Uterus (tissue), 2 donors: ENCODE measurements at regions not wholly inside any gene's neighbourhood (a gene's known extent, or its start where the extent isn't known, plus 50 kb on each side); places are given as distances from the start of the nearest gene placed in this dataset.

Experiments used
- CTCF ChIP-seq, 4 experiments: fragments of 200-600 bp in 2 of 4; fragments of 450-650 bp in 2 of 4; sonication (generic) in 2 of 4; IDR thresholded peaks; one replicate each; pipeline ENCODE4 v1.5.1; 2016 to 2019; ENCODE audit warnings: antibody characterized with exemption in 4 of 4, mild to moderate bottlenecking in 2 of 4, moderate library complexity in 1 of 4
- POLR2A ChIP-seq, 2 donors: fragments of 450-650 bp; IDR thresholded peaks; one replicate each; pipeline ENCODE4 v1.6.1; 2016; ENCODE audit warnings: antibody characterized with exemption in 2 of 2, mild to moderate bottlenecking in 1 of 2, moderate library complexity in 1 of 2

- no peak for TF ChIP-seq CTCF (IDR thresholded peaks at IDR 0.05)
- no peak for TF ChIP-seq POLR2A (IDR thresholded peaks at IDR 0.05)
These were observed 87.1 kb downstream of the GPR88 start for GRCh38 chr1:100624886-100625610.
